ENCODE measurements at regions not wholly inside any gene's neighbourhood (a gene's known extent, or its start where the extent isn't known, plus 50 kb on each side); places are given as distances from the start of the nearest gene placed in this dataset.

GRCh38 chr5:74161170-74161569, 479.4 kb downstream of the ENC1 start:
- TF ChIP-seq CTCF (IDR thresholded peaks at IDR 0.05; ENCODE audit: extremely low read depth, missing control alignments): no peak

GRCh38 chr5:74156728-74157383, 483.7 kb downstream of the ENC1 start:
- TF ChIP-seq CTCF (IDR thresholded peaks at IDR 0.05; ENCODE audit: extremely low read depth, missing control alignments): no peak
- no peak for DNase-seq (ENCODE audit: low spot score)

More at GRCh38 chr5:74161170-74161569, 479.4 kb downstream of the ENC1 start:
- no peak for DNase-seq (ENCODE audit: low spot score)

- no peak for DNase-seq (ENCODE audit: low spot score)
- no peak for TF ChIP-seq CTCF (IDR thresholded peaks at IDR 0.05; ENCODE audit: extremely low read depth, missing control alignments)
These were observed 485.0 kb downstream of the ENC1 start for GRCh38 chr5:74155501-74155900.

- no peak for DNase-seq (ENCODE audit: low spot score)
- no peak for TF ChIP-seq CTCF (IDR thresholded peaks at IDR 0.05; ENCODE audit: extremely low read depth, missing control alignments)
These were observed 486.0 kb downstream of the ENC1 start for GRCh38 chr5:74154526-74154925.

GRCh38 chr5:74153255-74153790, 487.2 kb downstream of the ENC1 start:
- no peak for DNase-seq (ENCODE audit: low spot score)
- TF ChIP-seq CTCF (IDR thresholded peaks at IDR 0.05; ENCODE audit: extremely low read depth, missing control alignments): no peak

GRCh38 chr5:74152625-74153254, 487.8 kb downstream of the ENC1 start:
- TF ChIP-seq CTCF (IDR thresholded peaks at IDR 0.05; ENCODE audit: extremely low read depth, missing control alignments): no peak
- DNase-seq (ENCODE audit: low spot score): no peak

- no peak for DNase-seq (ENCODE audit: low spot score)
- TF ChIP-seq CTCF (IDR thresholded peaks at IDR 0.05; ENCODE audit: extremely low read depth, missing control alignments): no peak
These were observed 488.4 kb downstream of the ENC1 start for GRCh38 chr5:74152136-74152535.

Data from GM20000 (cell line).